ENCODE measurements at regions not wholly inside any gene's neighbourhood (a gene's known extent, or its start where the extent isn't known, plus 50 kb on each side); places are given as distances from the start of the nearest gene placed in this dataset.
"Not testable (repeated sequence)": the region's sequence is repeated elsewhere in the genome, so short reads cannot be mapped to it uniquely, and the experiment has no call there.

- no peak for DNase-seq (ENCODE audit: low spot score)
Measured at GRCh38 chr13:44848920-44849676, 140.2 kb downstream of the NUFIP1 start.

- not testable (repeated sequence) for DNase-seq (ENCODE audit: low spot score)
Measured at GRCh38 chr13:44845281-44846058, 143.8 kb downstream of the NUFIP1 start.

GRCh38 chr13:44844786-44845185 is 144.5 kb downstream of the NUFIP1 start:
- DNase-seq (ENCODE audit: low spot score) = no peak

- no peak for DNase-seq (ENCODE audit: low spot score)
Measured at GRCh38 chr13:44843403-44843802, 145.9 kb downstream of the NUFIP1 start.

GRCh38 chr13:44842158-44842557 is 147.1 kb downstream of the NUFIP1 start:
- no peak for DNase-seq (ENCODE audit: low spot score)

GRCh38 chr13:44840131-44840530 is 149.1 kb downstream of the NUFIP1 start:
- no peak for DNase-seq (ENCODE audit: low spot score)

GRCh38 chr13:44837250-44837649 is 152.0 kb downstream of the NUFIP1 start:
- DNase-seq (ENCODE audit: low spot score) = no peak

GRCh38 chr13:44834404-44834803 is 154.9 kb downstream of the NUFIP1 start:
- DNase-seq (ENCODE audit: low spot score) = no peak

- no peak for DNase-seq (ENCODE audit: low spot score)
Measured at GRCh38 chr13:44833626-44834025, 155.6 kb downstream of the NUFIP1 start.

- DNase-seq (ENCODE audit: low spot score) = no peak
Measured at GRCh38 chr13:44833139-44833538, 156.1 kb downstream of the NUFIP1 start.

- no peak for DNase-seq (ENCODE audit: low spot score)
Measured at GRCh38 chr13:44826591-44827350, 162.5 kb downstream of the NUFIP1 start.

- no peak for DNase-seq (ENCODE audit: low spot score)
Measured at GRCh38 chr13:44825953-44826352, 163.3 kb downstream of the NUFIP1 start.

GRCh38 chr13:44823555-44823954 is 165.7 kb downstream of the NUFIP1 start:
- not testable (repeated sequence) for DNase-seq (ENCODE audit: low spot score)

- no peak for DNase-seq (ENCODE audit: low spot score)
Measured at GRCh38 chr13:44822291-44822690, 167.0 kb downstream of the NUFIP1 start.

GRCh38 chr13:44819772-44820171 is 169.5 kb downstream of the NUFIP1 start:
- DNase-seq (ENCODE audit: low spot score) = no peak

- DNase-seq (ENCODE audit: low spot score) = no peak
Measured at GRCh38 chr13:44819245-44819644, 170.0 kb downstream of the NUFIP1 start.

GRCh38 chr13:44818428-44818827 is 170.8 kb downstream of the NUFIP1 start:
- no peak for DNase-seq (ENCODE audit: low spot score)

- no peak for DNase-seq (ENCODE audit: low spot score)
Measured at GRCh38 chr13:44818016-44818415, 171.3 kb downstream of the NUFIP1 start.

- no peak for DNase-seq (ENCODE audit: low spot score)
Measured at GRCh38 chr13:44817131-44817671, 172.1 kb downstream of the NUFIP1 start.

- DNase-seq (ENCODE audit: low spot score) = no peak
Measured at GRCh38 chr13:44816701-44817100, 172.6 kb downstream of the NUFIP1 start.

GRCh38 chr13:44815623-44816022 is 173.6 kb downstream of the NUFIP1 start:
- DNase-seq (ENCODE audit: low spot score) = no peak

- DNase-seq (ENCODE audit: low spot score) = no peak
Measured at GRCh38 chr13:44814836-44815235, 174.4 kb downstream of the NUFIP1 start.

Measured in mesenteric fat pad (tissue), 1 donor.